Renal cortex interstitium (tissue), 11 donors: ENCODE measurements at regions not wholly inside any gene's neighbourhood (a gene's known extent, or its start where the extent isn't known, plus 50 kb on each side); places are given as distances from the start of the nearest gene placed in this dataset.
"Not testable (repeated sequence)": the region's sequence is repeated elsewhere in the genome, so short reads cannot be mapped to it uniquely, and the experiment has no call there.

ENCODE experiments used
- DNase-seq, 11 donors: peaks; one replicate each; pipeline ENCODE4 v3.0.0-alpha.2; 2013; ENCODE audit warnings: low read depth in 9 of 11, low spot score in 4 of 11; ENCODE audit errors: extremely low read depth in 1 of 11

GRCh38 chr16:48059936-48060335, 95.9 kb downstream of the ABCC12 start:
- DNase-seq = no peak

- DNase-seq = not testable (repeated sequence)
Observed at GRCh38 chr16:48059190-48059589, 96.6 kb downstream of the ABCC12 start.

GRCh38 chr16:48057048-48057447, 98.7 kb downstream of the ABCC12 start:
- no peak for DNase-seq

- peak; percentile 21 to 50 (median 34) for DNase-seq
Observed at GRCh38 chr16:48054881-48055601, 100.8 kb downstream of the ABCC12 start.

- peak in 4 of 11 donors; percentile 10 to 24 (median 20) for DNase-seq
Observed at GRCh38 chr16:48053418-48053745, 102.4 kb downstream of the ABCC12 start.

- no peak for DNase-seq
Observed at GRCh38 chr16:48052731-48053417, 102.9 kb downstream of the ABCC12 start.

- DNase-seq = no peak
Observed at GRCh38 chr16:48050871-48051270, 104.9 kb downstream of the ABCC12 start.

GRCh38 chr16:48049847-48050246, 105.9 kb downstream of the ABCC12 start:
- no peak for DNase-seq

GRCh38 chr16:48047720-48048119, 108.1 kb downstream of the ABCC12 start:
- no peak for DNase-seq

- DNase-seq = no peak
Observed at GRCh38 chr16:48047241-48047640, 108.6 kb downstream of the ABCC12 start.

- no peak for DNase-seq
Observed at GRCh38 chr16:48044117-48044516, 111.7 kb downstream of the ABCC12 start.

GRCh38 chr16:48041981-48042421, 113.8 kb downstream of the ABCC12 start:
- no peak for DNase-seq

- no peak for DNase-seq
Observed at GRCh38 chr16:48035142-48035541, 120.7 kb downstream of the ABCC12 start.

GRCh38 chr16:48030926-48031325, 124.9 kb downstream of the ABCC12 start:
- no peak for DNase-seq

- DNase-seq = no peak
Observed at GRCh38 chr16:48029768-48030167, 126.0 kb downstream of the ABCC12 start.

- DNase-seq = no peak
Observed at GRCh38 chr16:48025359-48025758, 130.4 kb downstream of the ABCC12 start.

- DNase-seq = no peak
Observed at GRCh38 chr16:48024042-48024441, 131.8 kb downstream of the ABCC12 start.

- no peak for DNase-seq
Observed at GRCh38 chr16:48022496-48022895, 133.3 kb downstream of the ABCC12 start.

GRCh38 chr16:48020617-48021016, 135.2 kb downstream of the ABCC12 start:
- not testable (repeated sequence) for DNase-seq

GRCh38 chr16:48014349-48015135, 141.3 kb downstream of the ABCC12 start:
- DNase-seq = no peak
